GM21737 (cell line): ENCODE measurements at regions not wholly inside any gene's neighbourhood (a gene's known extent, or its start where the extent isn't known, plus 50 kb on each side); places are given as distances from the start of the nearest gene placed in this dataset.

Experiments used
- ATAC-seq: cut with Tn5 transposase; IDR thresholded peaks from one replicate; pipeline ENCODE4 v1.9.1; 2021; ENCODE audit warnings: mild to moderate bottlenecking, moderate library complexity; ENCODE audit not compliant: unreplicated experiment

- ATAC-seq = no peak
Observed at GRCh38 chr5:125341436-125341835, 595.0 kb upstream of the ZNF608 start.

GRCh38 chr5:125343015-125343414, 596.6 kb upstream of the ZNF608 start:
- ATAC-seq = no peak

DNA sequence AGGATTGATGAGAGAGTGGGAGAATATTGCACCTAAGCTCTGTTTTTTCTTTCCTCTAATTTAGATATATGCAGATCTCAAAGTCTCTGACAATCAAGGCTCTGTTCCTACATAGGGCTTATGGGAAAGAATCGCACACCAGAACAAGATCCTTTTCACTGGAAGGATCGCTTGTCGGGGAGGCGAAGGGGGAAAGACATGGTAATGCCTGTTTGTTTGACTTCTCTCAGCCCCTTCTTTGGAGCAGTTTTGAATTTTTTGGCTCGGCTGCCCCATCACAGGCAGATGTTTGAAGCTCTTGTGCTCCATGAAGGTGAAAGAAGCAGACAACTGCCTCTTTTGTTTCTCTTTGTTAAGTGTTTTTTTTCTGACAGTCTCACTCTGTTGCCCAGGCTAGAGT, 599.9 kb upstream of the ZNF608 start:
- ATAC-seq = no peak

DNA sequence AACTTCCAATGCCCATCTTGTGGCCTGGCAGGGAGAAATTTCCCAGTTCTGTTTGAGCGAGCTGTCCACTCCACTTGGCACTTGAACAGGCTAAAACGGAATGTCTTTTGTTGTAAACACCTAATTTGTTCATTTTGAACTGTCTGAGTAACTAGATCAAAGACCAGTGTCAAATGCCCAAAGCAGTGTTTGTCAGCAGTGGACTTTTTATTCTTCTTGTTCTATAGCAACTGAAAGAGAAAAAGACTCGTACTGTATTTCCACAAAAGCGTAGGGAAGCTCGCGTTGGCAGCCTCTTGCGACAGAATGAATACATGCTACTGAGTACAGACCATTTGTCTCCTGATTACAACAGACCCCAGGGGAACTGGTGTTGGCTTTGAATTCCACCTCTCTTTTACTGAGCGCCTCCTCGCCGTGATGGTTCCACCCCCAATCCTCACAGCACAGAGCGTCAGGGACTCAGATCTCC, 601.8 kb upstream of the ZNF608 start:
- ATAC-seq = no peak

DNA sequence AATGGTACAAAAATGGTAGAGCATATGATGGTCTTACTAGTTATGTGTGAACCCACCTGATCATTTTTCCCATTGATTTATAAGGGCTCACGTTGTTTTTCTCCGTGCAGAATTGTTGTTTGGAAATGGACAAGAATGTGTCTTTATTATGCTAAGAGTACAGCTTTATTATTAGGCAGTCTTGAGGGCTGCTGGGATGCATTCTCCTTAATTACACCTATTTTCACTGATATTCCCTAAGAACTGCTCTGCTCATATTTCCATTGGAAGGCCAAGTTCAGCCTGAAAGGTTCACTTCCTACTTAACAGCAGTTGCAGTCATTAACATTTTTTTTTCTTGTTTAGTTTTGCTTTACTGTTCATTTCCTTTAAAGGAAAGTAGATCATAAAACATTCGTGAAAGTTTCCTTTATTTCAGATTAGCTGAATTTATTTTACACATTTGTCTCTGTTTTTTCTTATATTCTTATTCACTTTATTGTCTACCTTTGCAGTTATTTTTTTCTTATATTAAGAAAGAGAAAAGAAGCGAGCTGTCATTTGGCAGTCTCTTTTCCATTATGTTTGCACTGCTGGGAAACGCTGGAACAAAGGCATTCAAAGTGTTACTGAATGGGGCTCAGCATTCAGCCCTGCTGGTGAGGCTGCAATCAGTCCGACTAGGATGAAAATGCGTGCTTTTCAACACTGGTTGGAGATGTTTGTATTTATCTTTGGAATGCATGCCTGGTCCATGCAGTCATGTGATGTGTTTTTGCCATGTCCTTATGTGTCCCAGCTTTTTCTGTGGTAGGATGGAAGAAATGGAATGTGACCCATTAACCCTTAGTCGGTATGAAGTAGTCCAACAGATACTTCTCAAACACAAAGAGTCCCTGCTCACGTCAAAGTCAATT, 602.7 kb upstream of the ZNF608 start:
- ATAC-seq = no peak

GRCh38 chr5:125357660-125358059, 611.2 kb upstream of the ZNF608 start:
- no peak for ATAC-seq

DNA sequence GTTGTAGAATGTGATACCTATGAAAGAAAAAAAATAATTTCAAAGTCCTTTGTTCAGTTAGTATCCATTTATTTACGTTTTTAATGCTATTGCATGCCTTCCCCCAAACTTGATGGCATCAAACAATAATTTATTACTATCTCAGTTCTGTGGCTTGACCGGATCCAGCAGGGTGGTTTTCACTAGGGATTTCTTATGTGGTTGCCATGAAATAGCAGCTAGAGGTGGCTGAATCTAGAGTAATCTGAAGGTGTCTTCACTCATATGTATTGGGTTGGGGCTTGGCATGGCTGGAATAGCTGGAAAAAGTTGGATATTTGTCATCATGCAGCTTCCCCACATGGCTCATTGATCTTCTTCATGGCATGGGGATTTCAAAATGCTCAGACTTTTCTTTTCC, 619.3 kb upstream of the ZNF608 start:
- no peak for ATAC-seq

DNA sequence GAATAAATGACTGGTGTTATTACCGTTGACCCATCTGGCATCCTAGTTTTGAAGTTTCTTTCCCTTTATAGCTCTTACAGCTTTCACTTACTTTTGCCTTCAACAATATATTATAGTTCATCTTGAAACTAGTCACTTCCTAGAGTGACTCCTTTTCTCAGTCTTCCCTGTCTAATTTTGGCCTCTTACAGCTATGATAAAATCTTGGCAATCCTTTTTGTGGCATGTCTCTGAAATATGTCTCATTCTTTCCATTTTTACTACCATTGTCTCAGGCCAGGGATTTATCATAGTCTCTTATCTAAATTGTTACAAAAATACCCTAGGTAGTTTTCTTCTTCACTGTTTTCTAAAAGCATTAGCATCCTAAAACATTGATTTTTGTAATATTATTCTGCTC, 621.3 kb upstream of the ZNF608 start:
- no peak for ATAC-seq

DNA sequence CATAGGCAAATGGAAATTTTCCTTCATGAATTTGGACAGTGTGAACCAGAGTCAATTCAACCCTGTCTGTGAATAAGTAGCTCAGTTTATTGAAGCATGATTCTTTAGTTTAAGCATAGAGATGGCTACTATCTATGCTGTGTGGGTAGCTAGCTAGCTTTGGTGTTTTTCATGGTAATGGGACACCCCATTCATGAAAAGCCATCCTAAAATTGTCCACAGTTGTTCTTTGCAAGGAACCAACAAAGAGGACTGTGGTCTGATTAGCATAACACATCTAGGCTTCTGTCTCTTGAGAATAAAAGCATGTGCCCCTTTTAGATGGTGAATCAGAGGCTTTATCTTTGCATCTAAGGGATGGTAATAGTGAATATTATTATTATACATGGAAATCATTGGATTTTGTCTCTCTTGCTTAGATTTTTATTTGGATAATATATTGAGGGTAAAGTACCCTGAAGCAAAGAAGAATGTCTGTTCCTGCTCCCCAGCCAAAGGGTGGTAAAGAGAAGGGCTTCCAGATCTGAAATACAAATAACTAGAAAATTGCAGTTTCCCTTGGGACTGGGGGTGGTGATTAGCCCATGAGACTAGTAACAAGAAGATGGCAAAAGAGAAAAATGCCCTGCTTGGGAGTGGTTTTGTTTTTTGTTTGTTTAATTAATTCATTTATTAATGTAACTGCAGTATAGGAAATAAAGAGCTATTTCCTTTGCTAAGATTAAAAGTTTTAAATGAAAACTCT, 624.2 kb upstream of the ZNF608 start:
- ATAC-seq = no peak

- ATAC-seq = no peak
Observed at GRCh38 chr5:125372694-125373631, 626.5 kb upstream of the ZNF608 start.

GRCh38 chr5:125375143-125375542, 628.7 kb upstream of the ZNF608 start:
- ATAC-seq = no peak

DNA sequence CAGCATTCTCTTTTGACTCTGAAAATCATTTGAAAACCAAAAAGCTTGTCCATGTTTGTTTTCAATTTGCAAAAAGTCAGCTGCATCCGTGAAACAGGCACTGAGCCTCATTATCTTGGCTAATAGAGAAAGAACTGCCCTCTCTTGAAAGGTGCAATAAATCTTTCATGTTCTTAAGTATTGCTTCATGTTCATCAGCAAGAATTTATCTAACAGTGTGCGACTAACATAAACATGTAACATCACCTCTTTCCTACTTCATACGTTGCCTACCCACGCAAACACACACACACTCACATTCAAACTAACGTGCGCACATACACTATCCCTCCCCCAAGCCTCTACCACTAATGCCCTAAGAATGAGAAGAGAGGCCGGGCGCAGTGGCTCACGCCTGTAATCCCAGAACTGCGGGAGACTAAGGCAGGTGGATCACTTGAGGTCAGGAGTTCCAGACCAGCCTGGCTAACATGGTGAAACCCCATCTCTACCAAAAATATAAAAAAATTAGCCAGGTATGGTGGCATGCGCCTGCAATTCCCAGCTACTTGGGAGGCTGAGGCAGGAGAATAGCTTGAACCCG, 629.7 kb upstream of the ZNF608 start:
- ATAC-seq = no peak

DNA sequence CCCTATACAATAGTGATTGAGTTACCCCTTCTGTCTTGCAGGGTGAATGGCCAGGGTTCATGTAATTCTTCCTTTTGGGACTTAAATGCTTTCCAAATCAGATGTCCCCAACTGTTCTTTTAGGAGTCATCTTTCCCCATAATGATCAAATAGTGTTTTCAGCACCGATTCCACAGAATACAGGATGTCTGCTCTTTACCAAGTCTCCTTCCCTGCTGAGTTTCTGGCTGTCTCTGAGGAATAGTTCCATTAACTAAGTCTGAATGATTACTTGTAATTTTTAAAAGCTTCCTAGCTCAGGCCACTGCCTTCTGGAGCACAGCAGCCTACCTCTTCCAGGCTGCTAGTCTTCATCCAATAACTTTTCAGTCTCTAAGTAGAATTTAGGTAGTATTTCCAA, 630.7 kb upstream of the ZNF608 start:
- no peak for ATAC-seq

DNA sequence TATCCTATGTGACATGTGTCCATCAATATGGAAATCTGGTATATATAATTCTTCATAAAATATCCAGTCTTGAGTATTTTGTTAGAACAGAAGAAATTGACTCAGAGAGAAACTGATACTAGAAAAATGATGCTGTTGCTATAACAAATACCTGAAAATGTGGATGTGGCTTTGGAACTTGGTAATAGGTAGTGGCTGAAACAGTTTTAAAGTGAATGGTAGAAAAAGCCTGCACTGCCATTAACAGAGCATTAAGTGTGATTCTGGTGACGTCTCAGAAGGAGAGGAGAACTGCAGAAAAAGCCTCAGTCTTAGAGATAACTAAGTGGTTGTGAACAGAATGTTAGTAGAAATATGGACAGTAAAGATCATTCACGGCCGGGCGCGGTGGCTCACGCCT, 634.9 kb upstream of the ZNF608 start:
- ATAC-seq = no peak

GRCh38 chr5:125384071-125384470, 637.6 kb upstream of the ZNF608 start:
- ATAC-seq = no peak

DNA sequence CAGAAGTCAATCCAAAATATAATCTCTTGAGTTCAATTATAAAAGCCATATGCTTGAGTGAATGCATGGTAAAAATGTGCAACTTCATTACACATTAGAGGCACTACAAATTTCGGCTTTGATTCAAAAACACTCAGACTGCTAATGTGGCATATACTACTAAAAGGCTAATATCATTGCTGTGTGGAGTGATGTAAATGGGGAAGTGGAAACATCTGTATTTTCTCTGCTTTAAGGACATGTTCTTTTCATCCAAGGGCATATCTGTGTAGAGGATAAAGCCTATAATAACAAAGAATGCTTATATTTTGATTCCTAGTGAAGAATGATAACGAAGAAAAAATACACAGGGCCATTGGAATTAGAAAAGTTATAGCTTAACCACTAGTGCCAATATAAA, 643.9 kb upstream of the ZNF608 start:
- ATAC-seq = no peak

- ATAC-seq = no peak
Observed at GRCh38 chr5:125393221-125393815, 646.9 kb upstream of the ZNF608 start.

GRCh38 chr5:125394661-125395280, 648.3 kb upstream of the ZNF608 start:
- no peak for ATAC-seq

DNA sequence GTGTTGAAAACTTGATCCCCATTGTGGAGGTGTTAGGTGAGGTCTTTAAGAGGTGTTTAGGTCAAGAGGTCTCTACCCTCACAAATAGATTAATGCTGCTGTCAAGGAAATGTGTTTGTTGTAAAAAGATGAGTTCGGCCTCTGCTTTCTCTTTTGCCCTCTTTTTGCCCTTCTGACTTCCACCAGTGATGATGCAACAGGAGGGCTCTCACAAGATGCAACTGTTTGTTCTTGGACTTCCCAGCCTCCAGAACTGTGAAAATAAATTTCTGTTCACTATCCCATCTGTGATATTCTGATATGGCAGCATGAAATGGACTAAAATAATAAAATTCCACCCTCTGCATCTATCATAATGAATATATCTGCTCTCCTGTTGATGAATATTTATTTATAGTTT, 650.0 kb upstream of the ZNF608 start:
- no peak for ATAC-seq

- ATAC-seq = no peak
Observed at GRCh38 chr5:125398466-125398865, 652.0 kb upstream of the ZNF608 start.
